Fibroblast of mammary gland (primary cell): ENCODE measurements at regions not wholly inside any gene's neighbourhood (a gene's known extent, or its start where the extent isn't known, plus 50 kb on each side); places are given as distances from the start of the nearest gene placed in this dataset.

ENCODE experiments used
- DNase-seq: peaks from one replicate; pipeline ENCODE4 v3.0.0-alpha.2; 2010; ENCODE audit warnings: low read depth
- H3K4me3 ChIP-seq: 2 replicates; pipeline ENCODE4 v1.5.1; 2011; ENCODE audit warnings: low read depth, mild to moderate bottlenecking, low read length, moderate library complexity; ENCODE audit not compliant: control insufficient read depth
- TF ChIP-seq, protein P1 (sequence below): conservative IDR thresholded peaks from 2 replicates; pipeline ENCODE4 v1.5.1; 2011; ENCODE audit warnings: low read depth, low read length, inconsistent platforms; ENCODE audit not compliant: control insufficient read depth, insufficient read depth

DNA sequence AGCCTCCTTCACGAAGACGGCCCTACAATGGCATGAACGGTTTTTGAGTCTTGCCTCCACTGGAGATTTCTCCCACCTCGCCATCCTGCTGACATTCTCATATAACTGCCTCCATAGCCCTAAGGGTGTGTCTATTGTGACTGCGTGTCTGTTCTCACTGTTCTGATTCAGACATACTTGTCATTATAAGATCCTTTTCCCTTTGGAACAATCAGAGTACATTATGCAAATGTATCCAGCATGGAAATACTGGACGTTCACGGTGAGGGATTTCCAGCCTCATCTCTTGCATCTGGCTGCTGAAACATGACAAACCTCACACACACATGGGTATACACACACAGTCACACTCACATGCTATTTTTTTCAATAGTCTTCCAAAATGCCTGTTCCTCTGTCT is 402.1 kb downstream of the DIRAS2 start:
- DNase-seq = no peak
- TF ChIP-seq, protein P1, sequence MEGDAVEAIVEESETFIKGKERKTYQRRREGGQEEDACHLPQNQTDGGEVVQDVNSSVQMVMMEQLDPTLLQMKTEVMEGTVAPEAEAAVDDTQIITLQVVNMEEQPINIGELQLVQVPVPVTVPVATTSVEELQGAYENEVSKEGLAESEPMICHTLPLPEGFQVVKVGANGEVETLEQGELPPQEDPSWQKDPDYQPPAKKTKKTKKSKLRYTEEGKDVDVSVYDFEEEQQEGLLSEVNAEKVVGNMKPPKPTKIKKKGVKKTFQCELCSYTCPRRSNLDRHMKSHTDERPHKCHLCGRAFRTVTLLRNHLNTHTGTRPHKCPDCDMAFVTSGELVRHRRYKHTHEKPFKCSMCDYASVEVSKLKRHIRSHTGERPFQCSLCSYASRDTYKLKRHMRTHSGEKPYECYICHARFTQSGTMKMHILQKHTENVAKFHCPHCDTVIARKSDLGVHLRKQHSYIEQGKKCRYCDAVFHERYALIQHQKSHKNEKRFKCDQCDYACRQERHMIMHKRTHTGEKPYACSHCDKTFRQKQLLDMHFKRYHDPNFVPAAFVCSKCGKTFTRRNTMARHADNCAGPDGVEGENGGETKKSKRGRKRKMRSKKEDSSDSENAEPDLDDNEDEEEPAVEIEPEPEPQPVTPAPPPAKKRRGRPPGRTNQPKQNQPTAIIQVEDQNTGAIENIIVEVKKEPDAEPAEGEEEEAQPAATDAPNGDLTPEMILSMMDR = no peak
- no peak overlapping the region for H3K4me3 ChIP-seq

DNA sequence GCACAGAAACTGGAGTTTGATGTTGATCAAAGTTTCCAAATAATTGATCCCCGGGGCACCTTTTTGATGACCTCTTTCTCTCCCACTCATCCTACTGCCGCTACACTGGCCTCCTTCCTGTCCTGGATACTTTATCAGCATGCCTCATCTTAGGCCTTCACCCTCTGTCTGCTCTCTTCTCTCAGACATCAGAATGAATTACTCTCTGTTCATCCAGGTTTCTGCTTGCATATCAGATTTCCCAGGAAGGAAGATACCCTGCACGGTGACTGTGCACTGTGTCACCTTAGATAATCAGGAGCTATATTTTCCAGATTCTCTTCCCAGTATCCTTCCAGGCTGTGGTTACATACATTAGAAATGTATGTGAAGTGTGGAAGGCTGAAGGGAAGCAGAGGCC is 397.0 kb downstream of the DIRAS2 start:
- H3K4me3 ChIP-seq = no peak overlapping the region
- TF ChIP-seq, protein P1 = no peak
- no peak for DNase-seq

DNA sequence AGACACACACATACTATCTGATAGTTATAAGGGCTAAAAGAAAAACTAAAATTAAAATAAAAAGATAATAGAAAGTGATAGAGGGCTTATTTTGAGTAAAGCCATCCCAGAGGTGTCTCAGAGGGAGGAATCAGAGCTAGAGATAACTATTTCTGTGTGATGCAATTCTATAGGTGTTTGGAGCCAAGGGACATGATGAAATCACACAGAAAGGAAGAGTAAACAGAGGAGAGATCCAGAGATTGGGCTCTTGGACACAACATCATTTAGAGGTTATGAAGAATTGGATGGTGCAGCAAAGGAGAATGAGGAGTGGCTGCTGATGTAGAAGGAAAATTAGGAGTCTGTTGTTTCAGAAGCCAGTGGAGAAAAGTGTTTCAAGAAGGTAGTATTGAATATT is 393.5 kb downstream of the DIRAS2 start:
- H3K4me3 ChIP-seq = no peak overlapping the region
- TF ChIP-seq, protein P1 = no peak
- DNase-seq = no peak

DNA sequence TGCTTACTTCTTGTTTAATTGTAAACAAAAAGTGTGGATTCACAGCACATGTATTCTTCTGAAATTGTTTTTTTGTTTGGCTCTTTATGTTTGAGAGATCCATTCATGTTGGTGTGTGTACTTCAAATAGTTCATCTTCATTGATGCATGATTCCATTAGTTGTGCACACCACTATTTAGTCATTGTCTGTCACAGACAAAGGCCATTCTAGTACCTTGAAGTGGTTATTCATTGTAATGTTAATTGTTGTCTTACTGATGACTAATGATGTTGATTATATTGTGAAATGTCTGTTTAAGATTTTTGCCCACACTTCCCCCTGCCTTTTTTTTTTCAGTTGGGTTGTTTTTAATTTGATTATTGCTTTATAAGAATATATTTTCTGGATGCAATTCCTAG is 391.3 kb downstream of the DIRAS2 start:
- TF ChIP-seq, protein P1 = no peak
- DNase-seq = no peak
- H3K4me3 ChIP-seq = no peak overlapping the region

DNA sequence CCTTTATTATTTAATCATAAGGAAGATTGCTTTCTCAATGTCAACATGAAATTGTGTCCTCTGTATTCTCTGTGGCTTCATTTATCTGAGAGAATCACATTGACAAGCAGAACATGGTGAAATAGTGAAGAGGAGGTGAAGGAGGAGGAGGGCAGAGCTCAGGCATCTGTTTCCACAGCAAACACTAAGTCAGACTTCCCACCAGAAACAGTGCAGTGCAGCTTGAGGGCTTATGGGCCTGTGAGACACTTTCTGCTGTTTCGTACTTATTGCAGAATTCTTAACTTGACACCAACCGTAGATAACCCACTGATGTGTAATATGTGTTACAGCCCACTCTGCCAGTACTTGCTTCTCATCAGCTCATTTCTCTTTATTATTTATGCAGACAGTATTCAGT is 386.3 kb downstream of the DIRAS2 start:
- no peak overlapping the region for H3K4me3 ChIP-seq
- DNase-seq = no peak
- TF ChIP-seq, protein P1 = no peak

DNA sequence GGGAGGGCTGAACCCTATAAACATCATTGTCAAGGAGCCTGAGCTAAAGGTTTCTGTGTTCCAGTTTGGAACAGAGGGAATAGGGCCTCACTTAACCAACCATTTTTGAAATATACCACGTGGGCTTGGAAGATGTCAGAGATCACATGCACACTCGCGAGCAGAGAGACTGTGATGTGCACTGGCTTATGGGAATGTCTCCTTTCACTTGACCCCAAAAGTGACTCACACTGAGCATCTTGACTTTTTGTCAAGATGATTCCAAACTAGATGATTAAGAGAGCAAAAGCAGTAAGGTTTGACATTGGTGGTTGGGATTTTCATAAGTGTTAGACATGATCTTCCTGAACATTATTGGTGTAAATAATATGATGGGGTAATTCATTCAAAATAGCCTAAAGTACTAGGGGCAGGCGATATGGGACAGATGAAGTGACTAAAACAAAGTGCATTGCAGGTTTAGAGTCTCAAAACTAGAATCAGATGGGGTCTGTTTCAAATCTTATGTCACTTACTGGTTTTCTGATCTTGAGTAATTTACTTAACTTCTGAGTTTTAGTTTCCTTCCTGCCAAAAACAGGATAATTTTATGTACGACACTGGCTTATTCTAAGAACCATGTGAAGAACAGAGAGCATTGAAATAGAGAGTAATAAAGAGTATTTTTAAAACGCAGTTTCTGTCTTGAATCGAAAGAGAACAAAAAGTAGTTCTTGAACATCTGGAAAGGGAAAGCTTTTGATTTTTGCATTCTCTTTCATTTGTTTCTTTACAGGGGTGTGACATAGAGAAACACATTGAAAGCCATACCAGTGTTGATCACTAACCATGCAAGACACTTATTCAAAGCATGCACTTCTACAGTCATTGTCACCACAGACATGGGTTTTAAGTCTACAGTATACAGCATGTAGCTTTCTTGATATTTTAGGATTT is 383.0 kb downstream of the DIRAS2 start:
- H3K4me3 ChIP-seq = no peak overlapping the region
- peak; percentile 2 for DNase-seq
- TF ChIP-seq, protein P1 = no peak
